Hepatocyte (in vitro differentiated cells): ENCODE measurements at regions not wholly inside any gene's neighbourhood (a gene's known extent, or its start where the extent isn't known, plus 50 kb on each side); places are given as distances from the start of the nearest gene placed in this dataset.

Experiments
- DNase-seq: peaks from one replicate; pipeline ENCODE4 v3.0.0-alpha.2; 2016; ENCODE audit warnings: low spot score
- H2AFZ ChIP-seq: fragments of 200-600 bp; sonication (generic); 2 replicates; pipeline ENCODE4 v1.6.0; 2016; ENCODE audit warnings: antibody characterized with exemption, mild to moderate bottlenecking
- H3K27ac ChIP-seq: fragments of 200-600 bp; sonication (generic); 2 replicates; pipeline ENCODE4 v1.5.1; 2016; ENCODE audit warnings: mild to moderate bottlenecking
- H3K27me3 ChIP-seq: fragments of 200-600 bp; sonication (generic); 2 replicates; pipeline ENCODE4 v1.6.1; 2016
- H3K36me3 ChIP-seq: fragments of 200-600 bp; sonication (generic); replicated peaks from 2 replicates; pipeline ENCODE4 v1.5.1; 2016; ENCODE audit warnings: low read depth; ENCODE audit not compliant: insufficient read depth
- H3K4me1 ChIP-seq: fragments of 200-600 bp; sonication (generic); 2 replicates; pipeline ENCODE4 v1.5.1; 2016; ENCODE audit warnings: mild to moderate bottlenecking, moderate library complexity; ENCODE audit not compliant: insufficient read depth
- H3K4me2 ChIP-seq: fragments of 200-600 bp; sonication (generic); 2 replicates; pipeline ENCODE4 v1.6.0; 2016
- H3K4me3 ChIP-seq: fragments of 200-600 bp; sonication (generic); 2 replicates; pipeline ENCODE4 v1.5.1; 2016; ENCODE audit warnings: mild to moderate bottlenecking
- H3K79me2 ChIP-seq: fragments of 200-600 bp; sonication (generic); 2 replicates; pipeline ENCODE4 v1.6.0; 2017; ENCODE audit warnings: mild to moderate bottlenecking
- H3K9me2 ChIP-seq: fragments of 200-600 bp; sonication (generic); replicated peaks from 2 replicates; pipeline ENCODE4 v1.6.0; 2017; ENCODE audit warnings: mild to moderate bottlenecking; ENCODE audit not compliant: insufficient read depth
- H3K9me3 ChIP-seq: fragments of 200-600 bp; sonication (generic); 2 replicates; pipeline ENCODE4 v1.5.1; 2016; ENCODE audit warnings: low read depth, mild to moderate bottlenecking
- H4K20me1 ChIP-seq: fragments of 200-600 bp; sonication (generic); 2 replicates; pipeline ENCODE4 v1.6.0; 2016; ENCODE audit warnings: mild to moderate bottlenecking; ENCODE audit not compliant: insufficient read depth, poor library complexity, severe bottlenecking
- CTCF ChIP-seq: fragments of 200-600 bp; sonication (generic); IDR thresholded peaks from 2 replicates; pipeline ENCODE4 v1.5.1; 2016; ENCODE audit warnings: antibody characterized with exemption, mild to moderate bottlenecking; ENCODE audit not compliant: poor library complexity
- EZH2 ChIP-seq: fragments of 200-600 bp; sonication (generic); IDR thresholded peaks from 2 replicates; pipeline ENCODE4 v1.6.1; 2016; ENCODE audit warnings: antibody characterized with exemption, mild to moderate bottlenecking, borderline replicate concordance
- EZH2phosphoT487 ChIP-seq: fragments of 200-600 bp; sonication (generic); IDR thresholded peaks from one replicate; pipeline ENCODE4 v1.6.1; 2018; ENCODE audit warnings: antibody characterized with exemption, mild to moderate bottlenecking, low read depth, moderate library complexity; ENCODE audit not compliant: unreplicated experiment, severe bottlenecking
- WGBS: methylation state at CpG from one replicate; pipeline ENCODE4 v1.1.6; 2016; ENCODE audit warnings: low lambda C conversion rate; ENCODE audit errors: missing lambda C conversion rate; 5-methylcytosine and 5-hydroxymethylcytosine counted together

- Histone ChIP-seq H3K4me1 (peaks cover 24% of the 10 kb centered on the region), H2AFZ (no peak overlapping the region), H3K9me3 (no peaks in the 10 kb centered on the region), H3K27ac (peak overlapping the region; percentile 48), H3K79me2 (no peaks in the 10 kb centered on the region), H3K4me2 (no peak overlapping the region), H3K36me3 (no peaks in the 10 kb centered on the region), H3K4me3 (no peak overlapping the region), H3K27me3 (no peaks in the 10 kb centered on the region), H3K9me2 (no peaks in the 10 kb centered on the region), H4K20me1 (no peaks in the 10 kb centered on the region)
- 89% methylated on average over 9 of the region's 9 CpGs for WGBS
- no peak for DNase-seq
- no peak for TF ChIP-seq CTCF
These were observed 62.0 kb upstream of the RASD2 start for GRCh38 chr22:35478633-35479107.

GRCh38 chr22:35479359-35479758 is 61.3 kb upstream of the RASD2 start:
- Histone ChIP-seq H3K9me2 (no peaks in the 10 kb centered on the region), H3K4me3 (no peak overlapping the region), H3K4me1 (peaks cover 24% of the 10 kb centered on the region), H3K36me3 (no peaks in the 10 kb centered on the region), H3K27me3 (no peaks in the 10 kb centered on the region), H3K9me3 (no peaks in the 10 kb centered on the region), H3K27ac (no peak overlapping the region), H4K20me1 (no peaks in the 10 kb centered on the region), H3K79me2 (no peaks in the 10 kb centered on the region), H2AFZ (no peak overlapping the region), H3K4me2 (no peak overlapping the region)
- 90% methylated on average over 9 of the region's 9 CpGs for WGBS
- TF ChIP-seq EZH2 (no peak), CTCF (no peak)
- no peak for DNase-seq

- Histone ChIP-seq H3K4me1 (peaks cover 24% of the 10 kb centered on the region), H3K36me3 (no peaks in the 10 kb centered on the region), H4K20me1 (no peaks in the 10 kb centered on the region), H3K9me2 (no peaks in the 10 kb centered on the region), H3K4me3 (no peak overlapping the region), H3K79me2 (no peaks in the 10 kb centered on the region), H3K27me3 (no peaks in the 10 kb centered on the region), H3K9me3 (no peaks in the 10 kb centered on the region), H3K27ac (peak overlapping the region; percentile 66), H2AFZ (no peak overlapping the region), H3K4me2 (no peak overlapping the region)
- TF ChIP-seq CTCF (no peak), EZH2 (no peak), EZH2phosphoT487 (no peak)
- WGBS: 78% methylated on average over 13 of the region's 13 CpGs
- no peak for DNase-seq
These were observed 60.6 kb upstream of the RASD2 start for GRCh38 chr22:35479985-35480550.
